ENCODE measurements at regions not wholly inside any gene's neighbourhood (a gene's known extent, or its start where the extent isn't known, plus 50 kb on each side); places are given as distances from the start of the nearest gene placed in this dataset.
"Not testable (repeated sequence)": the region's sequence is repeated elsewhere in the genome, so short reads cannot be mapped to it uniquely, and the experiment has no call there.

- not testable (repeated sequence) for H3K27me3 Mint-ChIP-seq (ENCODE audit: low read depth, poor library complexity); H3K27ac Mint-ChIP-seq; H3K9me3 Mint-ChIP-seq; DNase-seq; H3K4me1 Mint-ChIP-seq; H3K36me3 Mint-ChIP-seq (ENCODE audit: low read depth); H3K4me3 Mint-ChIP-seq
Measured at GRCh38 chr6:60797831-60798230, 1488.2 kb downstream of the KHDRBS2 start.

GRCh38 chr6:60789601-60790000 is 1496.4 kb downstream of the KHDRBS2 start:
- not testable (repeated sequence) for H3K27me3 Mint-ChIP-seq (ENCODE audit: low read depth, poor library complexity); DNase-seq; H3K27ac Mint-ChIP-seq; H3K9me3 Mint-ChIP-seq; H3K4me3 Mint-ChIP-seq; H3K4me1 Mint-ChIP-seq; H3K36me3 Mint-ChIP-seq (ENCODE audit: low read depth)

GRCh38 chr6:60782698-60783464 is 1503.1 kb downstream of the KHDRBS2 start:
- not testable (repeated sequence) for H3K36me3 Mint-ChIP-seq (ENCODE audit: low read depth); H3K4me3 Mint-ChIP-seq; H3K9me3 Mint-ChIP-seq; H3K27me3 Mint-ChIP-seq (ENCODE audit: low read depth, poor library complexity); DNase-seq; H3K27ac Mint-ChIP-seq; H3K4me1 Mint-ChIP-seq

- H3K4me1 Mint-ChIP-seq; H3K36me3 Mint-ChIP-seq (ENCODE audit: low read depth); DNase-seq; H3K9me3 Mint-ChIP-seq; H3K4me3 Mint-ChIP-seq; H3K27ac Mint-ChIP-seq; H3K27me3 Mint-ChIP-seq (ENCODE audit: low read depth, poor library complexity): not testable (repeated sequence)
Measured at GRCh38 chr6:60779591-60779990, 1506.4 kb downstream of the KHDRBS2 start.

- H3K9me3 Mint-ChIP-seq; H3K4me1 Mint-ChIP-seq; DNase-seq; H3K27ac Mint-ChIP-seq; H3K27me3 Mint-ChIP-seq (ENCODE audit: low read depth, poor library complexity); H3K4me3 Mint-ChIP-seq; H3K36me3 Mint-ChIP-seq (ENCODE audit: low read depth): not testable (repeated sequence)
Measured at GRCh38 chr6:60767791-60768499, 1518.1 kb downstream of the KHDRBS2 start.

- not testable (repeated sequence) for H3K36me3 Mint-ChIP-seq (ENCODE audit: low read depth); H3K27ac Mint-ChIP-seq
Measured at GRCh38 chr6:60765331-60765730, 1520.7 kb downstream of the KHDRBS2 start.

GRCh38 chr6:60763464-60764080 is 1522.5 kb downstream of the KHDRBS2 start:
- H3K36me3 Mint-ChIP-seq (ENCODE audit: low read depth); DNase-seq; H3K4me1 Mint-ChIP-seq; H3K27ac Mint-ChIP-seq; H3K4me3 Mint-ChIP-seq; H3K9me3 Mint-ChIP-seq; H3K27me3 Mint-ChIP-seq (ENCODE audit: low read depth, poor library complexity): not testable (repeated sequence)

More at GRCh38 chr6:60765331-60765730, 1520.7 kb downstream of the KHDRBS2 start:
- not testable (repeated sequence) for DNase-seq; H3K4me1 Mint-ChIP-seq; H3K27me3 Mint-ChIP-seq (ENCODE audit: low read depth, poor library complexity); H3K9me3 Mint-ChIP-seq; H3K4me3 Mint-ChIP-seq

GRCh38 chr6:60760928-60761327 is 1525.1 kb downstream of the KHDRBS2 start:
- peaks cover 17% of the 10 kb centered on the region for H3K9me3 Mint-ChIP-seq
- not testable (repeated sequence) for H3K4me1 Mint-ChIP-seq; H3K36me3 Mint-ChIP-seq (ENCODE audit: low read depth); H3K27me3 Mint-ChIP-seq (ENCODE audit: low read depth, poor library complexity); H3K27ac Mint-ChIP-seq; H3K4me3 Mint-ChIP-seq; DNase-seq

GRCh38 chr6:60759149-60759825 is 1526.7 kb downstream of the KHDRBS2 start:
- not testable (repeated sequence) for DNase-seq; H3K36me3 Mint-ChIP-seq (ENCODE audit: low read depth); H3K27ac Mint-ChIP-seq; H3K4me3 Mint-ChIP-seq; H3K27me3 Mint-ChIP-seq (ENCODE audit: low read depth, poor library complexity); H3K4me1 Mint-ChIP-seq
- H3K9me3 Mint-ChIP-seq = peaks cover 27% of the 10 kb centered on the region

GRCh38 chr6:60758725-60759124 is 1527.3 kb downstream of the KHDRBS2 start:
- H3K27ac Mint-ChIP-seq; H3K4me3 Mint-ChIP-seq; DNase-seq; H3K4me1 Mint-ChIP-seq; H3K36me3 Mint-ChIP-seq (ENCODE audit: low read depth); H3K27me3 Mint-ChIP-seq (ENCODE audit: low read depth, poor library complexity): not testable (repeated sequence)
- peaks cover 27% of the 10 kb centered on the region for H3K9me3 Mint-ChIP-seq

Measured in nephron progenitor cell (in vitro differentiated cells).